OCI-LY7 (cell line): ENCODE measurements at regions not wholly inside any gene's neighbourhood (a gene's known extent, or its start where the extent isn't known, plus 50 kb on each side); places are given as distances from the start of the nearest gene placed in this dataset.
"Not testable (repeated sequence)": the region's sequence is repeated elsewhere in the genome, so short reads cannot be mapped to it uniquely, and the experiment has no call there.

ENCODE experiments used
- EZH2phosphoT487 ChIP-seq: fragments of 200-600 bp; sonication (generic); IDR thresholded peaks from 2 replicates; pipeline ENCODE4 v1.6.1; 2018; ENCODE audit warnings: low read depth, borderline replicate concordance, mild to moderate bottlenecking, mixed run types, antibody characterized with exemption, low read length, moderate library complexity, mixed read lengths
- TF ChIP-seq, protein P1 (sequence below): fragments of 200-600 bp; sonication (generic); conservative IDR thresholded peaks from 2 replicates; pipeline ENCODE4 v1.5.1; 2014; ENCODE audit warnings: mild to moderate bottlenecking, antibody characterized with exemption, low read length, moderate library complexity, mixed read lengths

DNA sequence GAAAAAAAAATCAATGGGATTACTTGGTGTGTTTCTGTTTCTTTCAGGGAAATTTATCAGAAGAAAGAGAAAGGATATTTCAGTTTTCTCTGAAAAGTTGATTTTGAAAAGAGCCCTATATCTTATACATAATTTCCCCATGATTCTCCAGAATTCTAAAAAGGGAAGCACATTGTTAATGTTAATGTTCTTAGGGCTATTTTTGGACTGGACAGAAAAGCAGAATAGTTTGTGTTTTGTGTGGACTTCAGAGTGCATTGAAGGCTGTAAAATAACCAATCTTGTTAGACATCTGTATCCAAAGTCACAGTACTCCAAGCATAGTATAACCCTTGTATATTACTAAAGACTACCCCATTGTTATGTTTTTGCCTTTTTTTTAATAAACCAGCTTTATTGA, 130.3 kb downstream of the SEPTIN7 start:
- not testable (repeated sequence) for TF ChIP-seq EZH2phosphoT487
- TF ChIP-seq, protein P1, sequence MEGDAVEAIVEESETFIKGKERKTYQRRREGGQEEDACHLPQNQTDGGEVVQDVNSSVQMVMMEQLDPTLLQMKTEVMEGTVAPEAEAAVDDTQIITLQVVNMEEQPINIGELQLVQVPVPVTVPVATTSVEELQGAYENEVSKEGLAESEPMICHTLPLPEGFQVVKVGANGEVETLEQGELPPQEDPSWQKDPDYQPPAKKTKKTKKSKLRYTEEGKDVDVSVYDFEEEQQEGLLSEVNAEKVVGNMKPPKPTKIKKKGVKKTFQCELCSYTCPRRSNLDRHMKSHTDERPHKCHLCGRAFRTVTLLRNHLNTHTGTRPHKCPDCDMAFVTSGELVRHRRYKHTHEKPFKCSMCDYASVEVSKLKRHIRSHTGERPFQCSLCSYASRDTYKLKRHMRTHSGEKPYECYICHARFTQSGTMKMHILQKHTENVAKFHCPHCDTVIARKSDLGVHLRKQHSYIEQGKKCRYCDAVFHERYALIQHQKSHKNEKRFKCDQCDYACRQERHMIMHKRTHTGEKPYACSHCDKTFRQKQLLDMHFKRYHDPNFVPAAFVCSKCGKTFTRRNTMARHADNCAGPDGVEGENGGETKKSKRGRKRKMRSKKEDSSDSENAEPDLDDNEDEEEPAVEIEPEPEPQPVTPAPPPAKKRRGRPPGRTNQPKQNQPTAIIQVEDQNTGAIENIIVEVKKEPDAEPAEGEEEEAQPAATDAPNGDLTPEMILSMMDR: not testable (repeated sequence)
